ENCODE measurements at regions not wholly inside any gene's neighbourhood (a gene's known extent, or its start where the extent isn't known, plus 50 kb on each side); places are given as distances from the start of the nearest gene placed in this dataset.

DNA sequence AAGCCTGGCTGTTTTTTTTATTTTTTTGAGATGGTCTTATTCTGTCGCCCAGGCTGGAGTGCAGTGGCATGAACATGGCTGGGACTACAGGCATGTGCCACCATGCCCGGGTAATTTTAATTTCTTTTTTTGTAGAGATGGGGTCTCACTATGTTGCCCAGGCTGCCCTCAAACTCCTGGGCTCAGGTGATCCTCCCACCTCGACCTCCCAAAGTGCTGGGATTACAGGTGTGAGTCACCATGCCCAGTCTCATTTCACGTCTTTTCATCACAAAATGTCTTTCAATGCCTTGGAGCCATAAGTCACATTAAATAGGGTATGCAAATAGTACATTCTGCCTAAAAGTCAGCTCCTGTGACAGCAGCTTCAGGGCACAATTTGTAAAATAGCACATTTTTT lies 52.8 kb downstream of the SOX2 start:
- DNase-seq (ENCODE audit: low read depth), result no peak

DNA sequence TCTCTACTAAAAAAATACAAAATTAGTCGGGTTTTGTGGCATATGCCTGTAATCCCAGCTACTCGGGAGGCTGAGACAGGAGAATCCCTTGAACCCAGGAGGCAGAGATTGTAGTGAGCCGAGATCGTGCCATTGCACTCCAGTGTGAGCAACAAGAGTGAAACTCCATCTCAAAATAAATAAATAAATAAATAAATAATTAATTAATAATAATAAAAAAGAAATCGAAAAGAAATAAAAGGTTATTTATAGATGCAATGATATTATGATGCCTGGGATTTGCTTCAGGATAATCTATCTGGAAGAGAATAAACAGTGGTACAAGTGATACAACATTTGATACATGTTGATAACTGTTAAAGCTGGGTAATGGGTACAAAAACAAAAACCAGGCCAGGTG lies 58.6 kb downstream of the SOX2 start:
- DNase-seq (ENCODE audit: low read depth), result no peak

DNA sequence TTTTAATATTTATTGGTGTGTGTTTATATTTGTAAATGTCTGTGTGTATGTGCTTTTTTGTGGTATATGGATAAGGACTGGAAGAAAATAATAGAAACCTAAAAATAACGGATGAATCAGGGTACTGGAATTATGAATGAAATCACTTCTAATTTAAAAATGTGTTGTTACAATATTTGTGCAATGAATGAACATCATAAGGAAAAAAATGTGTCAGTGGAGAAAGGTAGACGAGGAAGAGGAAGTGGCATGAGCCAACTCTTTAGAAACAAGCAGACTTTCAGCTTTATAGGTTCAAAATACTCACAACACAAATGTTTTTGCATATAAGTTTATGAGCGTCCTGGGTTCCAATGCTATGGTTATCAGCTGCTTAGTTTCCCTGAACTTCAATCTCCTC lies 59.4 kb downstream of the SOX2 start:
- no peak for DNase-seq (ENCODE audit: low read depth)

DNA sequence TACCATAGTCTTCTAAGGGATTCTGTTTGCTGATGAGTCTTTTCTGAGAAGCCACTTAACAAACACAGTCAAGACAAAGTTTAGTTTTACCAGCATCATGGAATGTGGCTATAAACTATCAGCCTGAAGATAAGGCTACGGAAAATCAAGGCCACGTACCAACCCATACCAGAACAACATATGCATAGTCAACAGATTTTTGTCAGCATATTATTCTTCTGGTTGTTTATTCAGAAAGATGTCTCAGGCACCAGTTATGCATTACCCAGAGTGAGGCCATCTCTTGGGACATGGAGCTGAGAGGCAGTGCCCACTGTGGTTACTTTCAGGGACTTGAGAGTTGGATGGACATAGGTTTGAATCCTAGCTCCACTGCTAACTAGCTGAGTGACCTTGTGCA lies 60.4 kb downstream of the SOX2 start:
- no peak for DNase-seq (ENCODE audit: low read depth)

DNA sequence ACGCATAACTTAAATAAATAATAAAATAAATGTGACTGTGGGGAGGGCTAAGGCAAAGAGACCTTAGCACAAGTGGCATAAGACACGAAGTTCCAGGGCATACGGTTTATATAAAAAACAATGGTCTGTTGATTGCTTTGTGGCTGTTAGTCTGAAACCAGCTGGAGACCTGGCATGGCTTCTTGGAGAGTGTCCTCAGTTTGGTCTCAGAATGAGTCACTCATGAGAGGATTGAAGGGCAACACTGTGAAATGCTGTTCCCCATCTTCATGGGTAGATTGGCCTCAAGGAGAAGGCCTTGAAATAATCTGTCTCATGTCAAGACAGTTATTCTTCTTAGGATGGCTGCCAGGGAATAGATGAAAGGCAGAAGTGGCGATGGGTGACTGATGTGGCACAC lies 62.2 kb downstream of the SOX2 start:
- no peak for DNase-seq (ENCODE audit: low read depth)

DNA sequence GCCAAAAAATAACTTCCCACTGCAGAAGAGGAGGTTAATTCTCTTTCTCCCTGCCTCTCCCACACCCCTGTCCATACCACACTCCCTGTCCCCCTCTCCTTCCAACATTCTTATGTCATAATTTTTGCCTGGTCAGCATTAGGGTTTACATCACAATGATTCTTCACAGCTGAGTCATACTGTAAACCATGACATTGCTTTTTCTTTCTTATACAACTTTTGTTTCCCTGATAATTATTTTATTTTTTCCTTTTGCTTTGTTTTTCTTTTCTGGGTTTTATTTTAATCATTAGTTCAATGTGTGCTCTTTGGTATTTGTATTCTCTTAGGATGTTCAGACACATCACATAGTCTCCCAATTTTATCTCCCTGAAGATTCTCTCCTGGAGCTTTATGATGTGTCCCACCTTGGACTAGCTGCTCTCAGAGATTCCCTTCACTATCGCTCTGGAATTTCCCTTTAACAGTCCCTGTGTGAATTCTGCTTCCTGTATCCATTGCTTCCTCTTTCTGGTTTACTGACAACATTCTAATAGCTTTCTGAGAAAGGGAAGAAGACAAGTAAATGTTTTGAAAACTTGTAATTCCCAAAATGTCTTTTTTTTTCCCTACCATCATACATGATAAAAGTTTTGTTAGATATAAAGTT lies 70.7 kb downstream of the SOX2 start:
- DNase-seq (ENCODE audit: low read depth), result no peak

DNA sequence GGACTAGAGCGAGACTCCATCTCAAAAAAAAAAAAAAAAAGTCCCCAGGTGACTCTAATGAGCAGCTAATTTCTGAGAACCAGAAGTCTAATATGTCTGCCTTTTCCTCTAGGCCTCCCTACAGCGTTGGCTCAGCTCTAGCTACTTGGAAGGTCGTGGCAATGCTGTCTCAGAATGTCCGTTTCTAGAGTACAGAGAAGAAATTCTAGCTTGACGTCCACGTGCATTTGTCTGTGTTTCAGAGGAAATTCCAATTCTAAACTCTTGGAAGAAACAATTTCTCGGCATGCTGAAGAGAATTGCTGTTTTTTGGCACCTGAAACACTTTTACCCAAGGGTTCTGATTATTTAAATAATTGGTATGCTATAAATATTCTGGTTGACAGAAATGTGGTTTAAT lies 78.8 kb downstream of the SOX2 start:
- DNase-seq (ENCODE audit: low read depth), result no peak

DNA sequence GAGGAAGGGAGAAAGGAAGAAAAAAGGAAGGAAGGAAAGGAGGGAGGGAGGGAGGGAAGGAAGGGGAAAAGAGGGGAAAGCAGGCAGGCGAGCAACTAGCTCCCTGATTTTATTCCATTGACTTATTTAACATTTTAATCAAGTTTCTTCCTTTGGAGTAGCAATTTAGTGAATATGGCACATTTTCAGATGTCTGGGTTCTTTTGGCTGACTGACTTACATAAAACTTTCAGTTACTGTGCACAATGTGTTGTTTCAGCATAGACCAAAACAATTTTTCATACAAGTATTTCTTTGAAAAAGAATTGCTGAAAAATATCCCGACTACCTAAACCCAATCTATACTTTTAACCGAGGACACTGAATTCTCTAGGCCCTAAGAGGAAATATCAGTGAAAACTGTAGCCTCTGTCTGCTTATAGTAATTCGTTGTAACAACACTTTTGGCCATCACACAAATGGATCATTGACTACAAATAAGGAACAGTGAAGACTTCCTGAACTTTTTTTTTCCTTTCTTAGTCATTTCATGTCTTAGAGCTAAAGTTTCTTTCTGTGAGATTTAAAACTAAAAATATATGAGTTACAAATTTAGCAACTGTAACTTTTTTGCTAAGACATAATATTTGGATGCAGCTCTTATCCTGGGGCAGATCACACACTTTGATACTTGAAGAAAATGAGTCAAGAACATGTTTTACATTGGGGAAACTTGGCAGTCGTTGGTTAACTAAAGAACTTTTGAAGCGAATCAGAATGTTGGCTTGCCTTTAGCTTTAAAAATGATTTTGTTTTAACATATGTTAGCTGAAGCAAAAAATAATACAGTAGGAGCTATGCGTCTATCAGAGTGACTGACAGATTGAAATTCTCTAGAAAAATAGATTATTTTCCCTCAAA lies 79.6 kb downstream of the SOX2 start:
- no peak for DNase-seq (ENCODE audit: low read depth)

DNA sequence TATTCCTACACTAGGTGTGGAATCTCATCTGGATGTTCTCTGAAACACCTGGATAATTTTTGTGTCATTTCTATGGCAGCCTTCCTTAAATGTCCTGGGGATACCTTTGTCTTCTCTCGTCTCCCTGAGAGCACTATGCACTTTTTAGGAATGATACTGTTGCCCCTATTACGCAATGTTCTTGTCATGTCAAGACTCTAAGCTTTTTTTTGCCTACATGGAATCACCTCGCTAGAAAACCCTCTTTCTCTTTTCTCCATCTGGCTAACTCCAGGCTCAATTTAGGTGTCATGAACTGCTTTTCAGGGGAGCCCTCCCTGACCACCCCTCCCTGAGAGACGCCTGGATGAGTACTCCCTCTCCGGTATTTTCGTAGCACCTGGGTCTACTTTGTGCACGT lies 81.3 kb downstream of the SOX2 start:
- no peak for DNase-seq (ENCODE audit: low read depth)

DNA sequence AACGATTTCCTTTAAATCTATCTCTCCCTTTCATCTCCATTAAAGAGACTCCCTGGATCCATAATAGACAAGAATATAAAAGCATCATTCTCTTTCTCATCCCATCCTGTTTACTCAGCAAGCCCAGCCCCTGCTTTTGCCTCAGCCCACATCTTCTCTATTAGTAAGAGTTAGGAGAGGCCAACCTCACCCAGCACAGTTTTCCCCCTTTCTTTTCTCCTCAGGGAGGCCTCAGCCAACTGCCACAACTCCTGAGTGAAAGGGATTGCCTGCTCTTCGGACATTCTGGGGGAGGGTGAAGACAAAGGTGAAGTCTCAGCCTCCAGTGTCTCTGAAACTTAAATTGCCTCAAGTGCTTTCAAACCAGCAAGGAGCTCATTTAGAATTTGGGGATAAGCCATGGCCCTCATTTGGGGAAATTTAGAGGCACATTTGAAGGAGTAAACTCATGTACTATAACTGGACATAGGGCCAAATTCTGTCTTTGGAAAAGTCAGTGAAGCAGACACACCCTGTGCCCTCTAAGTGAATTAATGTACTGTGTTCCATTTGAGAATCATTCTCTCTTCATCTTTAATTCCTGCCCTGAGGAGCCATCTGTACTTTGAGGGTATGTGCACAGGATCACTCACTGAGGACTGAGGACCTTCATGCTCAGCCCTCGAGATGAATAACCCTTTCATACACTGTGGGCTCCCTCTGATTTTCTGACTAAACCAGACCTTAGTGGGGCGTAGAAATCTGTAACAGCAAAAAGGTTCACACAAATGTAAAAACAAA lies 82.5 kb downstream of the SOX2 start:
- DNase-seq (ENCODE audit: low read depth), result no peak

DNA sequence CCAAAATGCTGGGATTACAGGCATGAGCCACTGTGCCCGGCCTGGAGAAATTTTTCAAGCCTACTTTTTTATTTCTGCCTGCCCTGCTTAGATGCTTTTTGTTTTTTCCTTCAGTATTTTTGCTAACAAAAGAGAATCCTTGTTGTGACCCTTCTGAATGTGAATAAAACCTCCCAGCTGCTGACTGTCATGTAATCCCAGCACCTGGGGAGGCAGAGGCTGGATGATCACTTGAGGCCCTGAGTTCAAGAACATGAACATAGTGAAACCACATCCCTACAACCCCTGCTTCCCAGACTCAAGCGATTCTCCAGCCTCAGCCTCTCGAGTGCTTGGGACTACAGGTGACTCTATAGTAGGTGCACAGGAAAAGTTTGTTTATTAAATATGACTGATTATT lies 84.9 kb downstream of the SOX2 start:
- no peak for DNase-seq (ENCODE audit: low read depth)

DNA sequence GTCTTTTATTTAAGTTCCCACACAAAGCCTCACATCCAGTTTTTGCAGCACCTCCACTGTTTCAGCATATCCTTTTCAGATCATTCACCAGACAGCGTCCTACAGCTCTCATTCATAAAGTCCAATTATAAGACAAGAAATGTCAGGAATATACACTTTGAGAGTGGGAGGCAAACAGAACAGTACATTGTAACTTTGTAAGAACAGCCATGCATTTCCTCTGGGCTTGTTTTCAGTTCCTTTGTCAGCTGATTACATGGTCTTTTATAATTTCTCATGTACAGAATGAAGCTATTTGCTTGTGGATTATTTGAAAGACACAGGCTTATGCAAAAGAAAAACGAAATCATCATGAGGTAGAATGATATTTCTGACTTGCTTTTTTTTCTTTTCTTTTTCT lies 85.7 kb downstream of the SOX2 start:
- no peak for DNase-seq (ENCODE audit: low read depth)

DNA sequence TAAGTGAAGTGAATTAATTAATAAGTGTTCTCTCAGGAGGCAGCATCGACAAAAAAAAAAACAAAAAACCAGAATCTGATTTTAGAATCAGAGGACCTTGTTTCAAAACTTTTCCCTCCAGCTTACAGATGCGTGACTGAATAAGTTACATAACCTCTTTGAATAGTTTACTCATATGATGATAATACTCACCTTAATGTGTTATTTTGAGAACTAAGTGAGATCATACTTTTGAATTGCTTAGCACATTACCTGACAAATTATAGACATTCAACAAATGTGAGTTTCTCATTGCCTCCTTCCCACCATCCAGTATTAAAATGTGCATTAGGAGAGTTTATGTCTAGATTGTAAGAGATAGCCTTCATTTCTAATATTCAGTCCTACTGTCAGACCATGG lies 94.0 kb downstream of the SOX2 start:
- no peak for DNase-seq (ENCODE audit: low read depth)

DNA sequence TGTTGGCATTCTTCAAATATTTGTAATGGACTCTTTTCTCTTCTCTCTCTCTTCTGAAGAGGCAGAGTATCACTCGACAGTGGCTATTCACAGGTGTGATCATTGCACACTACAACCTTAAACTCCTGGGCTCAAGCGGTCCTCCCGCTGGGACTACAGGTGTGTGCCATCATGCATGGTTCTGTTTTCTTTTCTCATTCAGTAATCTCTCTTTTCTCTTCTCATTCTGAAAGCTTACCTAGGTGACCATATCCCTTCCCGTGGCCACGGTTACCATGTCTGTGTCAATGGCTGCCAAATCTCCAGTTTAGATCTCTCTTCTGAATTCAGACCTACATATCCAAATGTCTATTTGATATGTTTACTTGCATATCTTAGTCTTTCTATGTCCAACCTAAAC lies 96.3 kb downstream of the SOX2 start:
- DNase-seq (ENCODE audit: low read depth), result no peak

DNA sequence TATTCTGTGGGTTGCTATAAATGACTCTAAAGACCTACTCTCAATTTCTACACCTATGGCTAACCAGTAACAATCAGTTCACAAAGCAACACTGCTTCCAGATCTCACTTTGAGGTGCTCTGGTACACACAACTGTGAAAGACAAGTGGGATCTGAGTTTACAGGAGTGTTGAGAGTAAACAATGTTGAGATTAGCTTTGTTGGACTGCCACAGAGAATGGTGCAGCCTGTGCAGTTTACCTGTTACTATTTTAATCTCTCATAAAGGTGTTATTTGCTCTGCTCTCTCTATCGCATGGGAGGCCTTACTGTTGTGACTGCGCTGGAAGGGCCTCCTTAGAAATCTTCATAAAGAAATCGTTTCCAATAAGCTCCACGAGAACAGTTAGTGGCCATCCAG lies 112.0 kb downstream of the SOX2 start:
- no peak for DNase-seq (ENCODE audit: low read depth)

DNA sequence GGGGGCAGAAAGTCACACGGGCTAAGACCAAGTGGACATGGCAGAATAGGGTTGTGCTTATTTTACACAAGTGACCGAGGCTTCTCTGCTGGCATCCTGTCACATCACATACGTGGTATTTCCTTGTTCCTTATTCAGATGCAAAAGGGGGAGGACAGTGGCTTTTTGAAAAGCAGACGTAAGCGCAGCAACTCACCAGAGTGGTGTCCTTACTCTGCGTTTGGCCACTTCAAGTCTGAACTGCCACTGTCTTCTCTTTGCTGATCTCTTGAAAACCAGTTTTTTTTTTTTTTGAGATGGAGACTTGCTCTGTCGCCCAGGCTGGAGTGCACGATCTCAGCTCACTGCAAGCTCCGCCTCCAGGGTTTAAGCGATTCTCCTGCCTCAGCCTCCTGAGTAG lies 113.2 kb downstream of the SOX2 start:
- DNase-seq (ENCODE audit: low read depth), result no peak

DNA sequence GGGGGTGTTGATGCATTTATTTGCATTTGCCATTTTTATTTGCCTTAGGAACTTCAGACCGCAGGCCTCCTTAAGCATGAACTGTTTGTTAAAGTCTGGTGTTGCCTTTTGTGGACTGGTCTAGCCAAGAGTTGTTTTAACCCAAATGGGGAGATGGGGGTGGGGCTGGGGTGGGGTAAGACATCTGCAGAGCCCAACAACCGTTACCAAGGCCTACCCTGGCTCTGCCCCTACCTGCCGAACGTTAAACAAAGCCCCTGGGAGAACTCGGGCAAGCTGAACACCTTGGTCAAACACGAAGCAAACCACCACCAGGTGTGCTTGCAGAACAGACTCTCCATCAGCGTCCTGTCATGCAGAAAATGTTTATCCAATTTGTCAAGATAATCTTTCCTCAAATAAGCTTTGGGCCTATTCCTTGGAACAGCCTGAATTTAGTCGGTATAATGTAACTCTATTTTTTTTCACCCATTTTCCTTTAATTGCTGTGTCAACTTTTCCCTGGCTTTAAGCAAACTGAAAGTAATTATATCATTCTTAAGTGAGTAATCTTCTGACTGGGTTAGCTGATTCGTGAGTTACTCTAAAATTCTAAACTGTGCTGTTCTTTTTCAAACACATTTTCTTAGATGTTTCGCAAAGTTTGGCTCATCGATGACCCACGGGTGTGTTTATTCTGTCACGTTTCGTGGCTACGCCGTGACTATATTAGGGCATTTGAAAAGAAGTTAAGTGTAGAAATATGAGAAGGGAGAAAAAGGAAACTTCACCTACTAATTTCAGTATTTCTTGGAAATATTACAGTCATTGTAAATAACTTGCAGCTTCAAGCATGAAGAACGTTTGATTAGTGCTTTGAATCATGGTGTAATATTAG lies 127.6 kb downstream of the SOX2 start:
- DNase-seq (ENCODE audit: low read depth), result no peak

DNA sequence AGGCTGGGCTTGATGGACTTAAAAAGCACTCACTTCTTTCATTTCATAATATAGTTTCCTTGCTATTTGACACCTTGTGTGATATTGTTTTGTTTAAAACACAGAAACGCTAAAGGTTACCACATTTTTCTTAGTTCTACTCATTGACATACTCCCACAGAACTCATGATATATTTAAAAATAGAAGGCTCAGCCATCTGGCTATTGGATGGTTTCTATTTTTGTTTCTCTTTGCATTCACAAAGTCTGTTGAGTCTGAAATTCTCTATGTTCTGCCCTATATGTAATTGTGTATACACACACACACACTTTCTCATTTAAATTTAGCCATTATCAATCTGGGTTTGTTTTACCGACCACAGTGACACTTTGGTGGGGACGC lies 128.2 kb downstream of the SOX2 start:
- DNase-seq (ENCODE audit: low read depth), result no peak

DNA sequence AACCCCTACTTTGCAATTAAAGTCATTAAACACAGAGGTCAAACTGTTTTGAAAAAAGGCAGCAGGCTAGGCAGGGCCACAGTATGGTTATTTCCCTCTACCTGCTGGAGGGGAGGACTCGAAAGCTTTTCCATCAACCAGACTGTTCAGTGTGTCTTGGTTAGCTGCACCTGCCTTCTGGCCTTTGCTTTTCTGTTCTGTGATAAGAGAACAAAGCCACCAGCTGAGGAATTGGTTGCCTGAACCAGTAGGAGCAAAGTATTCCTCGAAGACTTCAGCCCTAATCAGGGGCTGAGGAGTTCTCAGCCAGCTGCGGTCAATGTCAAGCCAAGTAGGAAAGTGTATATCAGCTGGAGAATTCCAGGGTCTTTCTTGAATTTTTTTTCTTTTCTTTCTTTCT lies 132.5 kb downstream of the SOX2 start:
- no peak for DNase-seq (ENCODE audit: low read depth)

DNA sequence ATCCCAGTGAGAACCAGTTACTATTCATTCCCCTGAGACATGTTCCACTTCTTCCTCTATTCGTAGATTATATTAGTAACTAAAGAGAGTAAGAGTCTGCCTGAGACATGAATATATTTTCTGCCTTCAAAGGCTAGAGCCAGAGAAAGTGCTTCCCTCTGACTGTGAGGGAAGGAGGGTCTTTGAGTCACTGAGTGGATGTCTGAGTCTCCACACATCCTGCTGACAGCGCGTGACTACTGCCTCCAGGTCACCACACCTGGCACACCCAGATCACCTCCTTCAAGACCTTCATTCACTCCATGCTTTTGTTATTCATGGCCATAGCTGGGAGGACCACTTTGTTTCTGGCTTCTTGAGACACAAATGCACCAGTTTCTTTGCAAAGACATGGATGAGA lies 135.6 kb downstream of the SOX2 start:
- DNase-seq (ENCODE audit: low read depth), result no peak

DNA sequence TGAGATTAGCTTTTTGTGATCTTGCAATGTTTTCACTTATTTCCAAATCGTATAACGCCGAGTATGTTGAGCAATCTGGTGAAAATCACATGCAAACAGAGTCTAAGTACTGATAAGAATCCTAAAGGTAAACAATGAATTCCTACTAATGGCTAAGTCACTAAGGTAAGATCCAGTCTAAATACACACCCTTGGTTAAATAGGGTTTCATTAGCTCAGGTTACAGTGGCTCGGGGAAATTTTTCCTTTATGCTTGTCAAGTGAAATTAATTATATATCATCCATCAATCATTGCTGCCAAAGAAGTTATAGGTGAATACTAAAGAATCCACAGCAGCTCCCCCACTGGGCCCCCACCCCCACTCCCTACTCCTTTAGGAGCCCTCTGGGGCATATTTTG lies 139.3 kb downstream of the SOX2 start:
- no peak for DNase-seq (ENCODE audit: low read depth)

DNA sequence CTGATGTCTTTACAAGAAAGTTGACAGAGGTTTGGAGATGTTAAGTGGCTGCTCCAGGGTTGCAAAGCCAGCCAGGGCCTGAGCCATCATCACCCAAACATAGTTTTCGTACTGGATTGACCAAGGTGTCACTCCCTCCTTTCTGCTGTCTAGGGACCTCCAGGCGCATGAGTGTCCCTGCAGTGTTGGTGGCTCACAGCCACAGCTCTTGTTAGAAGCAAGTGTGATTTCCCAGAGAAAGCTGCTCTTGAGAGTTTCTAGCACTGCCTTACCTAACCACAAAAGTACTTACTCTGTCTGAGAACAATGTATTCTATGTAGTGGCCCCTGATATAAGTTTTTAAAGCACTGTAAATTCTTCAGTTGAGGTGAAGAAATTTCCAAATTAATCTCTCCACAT lies 144.1 kb downstream of the SOX2 start:
- DNase-seq (ENCODE audit: low read depth), result no peak
